ENCODE measurements at regions not wholly inside any gene's neighbourhood (a gene's known extent, or its start where the extent isn't known, plus 50 kb on each side); places are given as distances from the start of the nearest gene placed in this dataset.

GRCh38 chr1:189859385-189859977 lies 618.2 kb downstream of the BRINP3 start:
- ATAC-seq = no peak
- TF ChIP-seq ZNF8 (CRISPR knock-in tag; IDR thresholded peaks at IDR 0.05) (no peak), ZNF565 (CRISPR knock-in tag; conservative IDR thresholded peaks at IDR 0.05; ENCODE audit: low read depth) (no peak)

- no peak for ATAC-seq
- no peak for TF ChIP-seq ZFP3 (CRISPR knock-in tag; IDR thresholded peaks at IDR 0.05)
- no peak for TF ChIP-seq CSDC2 (CRISPR knock-in tag; IDR thresholded peaks at IDR 0.05)
These were observed 611.1 kb downstream of the BRINP3 start for GRCh38 chr1:189866606-189867005.

- TF ChIP-seq ZFP30 (CRISPR knock-in tag; IDR thresholded peaks at IDR 0.05) (no peak), ZNF565 (CRISPR knock-in tag; conservative IDR thresholded peaks at IDR 0.05; ENCODE audit: low read depth) (no peak), CSDC2 (CRISPR knock-in tag; IDR thresholded peaks at IDR 0.05) (no peak), SNAI2 (CRISPR knock-in tag; IDR thresholded peaks at IDR 0.05) (no peak)
- no peak for ATAC-seq
These were observed 609.6 kb downstream of the BRINP3 start for GRCh38 chr1:189868021-189868420.

- no peak for ATAC-seq
- no peak for TF ChIP-seq ZNF565 (CRISPR knock-in tag; conservative IDR thresholded peaks at IDR 0.05; ENCODE audit: low read depth)
- TF ChIP-seq RARB (CRISPR knock-in tag; IDR thresholded peaks at IDR 0.05) = no peak
- TF ChIP-seq ARNTL (CRISPR knock-in tag; IDR thresholded peaks at IDR 0.05; ENCODE audit: borderline replicate concordance, low read depth) = no peak
- TF ChIP-seq ZC3H10 (CRISPR knock-in tag; IDR thresholded peaks at IDR 0.05) = no peak
- no peak for TF ChIP-seq TSHZ2 (CRISPR knock-in tag; IDR thresholded peaks at IDR 0.05)
- TF ChIP-seq, protein P1, sequence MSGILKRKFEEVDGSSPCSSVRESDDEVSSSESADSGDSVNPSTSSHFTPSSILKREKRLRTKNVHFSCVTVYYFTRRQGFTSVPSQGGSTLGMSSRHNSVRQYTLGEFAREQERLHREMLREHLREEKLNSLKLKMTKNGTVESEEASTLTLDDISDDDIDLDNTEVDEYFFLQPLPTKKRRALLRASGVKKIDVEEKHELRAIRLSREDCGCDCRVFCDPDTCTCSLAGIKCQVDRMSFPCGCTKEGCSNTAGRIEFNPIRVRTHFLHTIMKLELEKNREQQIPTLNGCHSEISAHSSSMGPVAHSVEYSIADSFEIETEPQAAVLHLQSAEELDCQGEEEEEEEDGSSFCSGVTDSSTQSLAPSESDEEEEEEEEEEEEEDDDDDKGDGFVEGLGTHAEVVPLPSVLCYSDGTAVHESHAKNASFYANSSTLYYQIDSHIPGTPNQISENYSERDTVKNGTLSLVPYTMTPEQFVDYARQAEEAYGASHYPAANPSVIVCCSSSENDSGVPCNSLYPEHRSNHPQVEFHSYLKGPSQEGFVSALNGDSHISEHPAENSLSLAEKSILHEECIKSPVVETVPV (CRISPR knock-in tag; IDR thresholded peaks at IDR 0.05) = no peak
- no peak for TF ChIP-seq ZFP30 (CRISPR knock-in tag; IDR thresholded peaks at IDR 0.05)
- TF ChIP-seq SNAI2 (CRISPR knock-in tag; IDR thresholded peaks at IDR 0.05) = no peak
- TF ChIP-seq BACH2 (CRISPR knock-in tag; IDR thresholded peaks at IDR 0.05; ENCODE audit: borderline replicate concordance) = no peak
- TF ChIP-seq PPARA (CRISPR knock-in tag; IDR thresholded peaks at IDR 0.05; ENCODE audit: borderline replicate concordance) = no peak
- no peak for TF ChIP-seq CSDC2 (CRISPR knock-in tag; IDR thresholded peaks at IDR 0.05)
- TF ChIP-seq, protein P2, sequence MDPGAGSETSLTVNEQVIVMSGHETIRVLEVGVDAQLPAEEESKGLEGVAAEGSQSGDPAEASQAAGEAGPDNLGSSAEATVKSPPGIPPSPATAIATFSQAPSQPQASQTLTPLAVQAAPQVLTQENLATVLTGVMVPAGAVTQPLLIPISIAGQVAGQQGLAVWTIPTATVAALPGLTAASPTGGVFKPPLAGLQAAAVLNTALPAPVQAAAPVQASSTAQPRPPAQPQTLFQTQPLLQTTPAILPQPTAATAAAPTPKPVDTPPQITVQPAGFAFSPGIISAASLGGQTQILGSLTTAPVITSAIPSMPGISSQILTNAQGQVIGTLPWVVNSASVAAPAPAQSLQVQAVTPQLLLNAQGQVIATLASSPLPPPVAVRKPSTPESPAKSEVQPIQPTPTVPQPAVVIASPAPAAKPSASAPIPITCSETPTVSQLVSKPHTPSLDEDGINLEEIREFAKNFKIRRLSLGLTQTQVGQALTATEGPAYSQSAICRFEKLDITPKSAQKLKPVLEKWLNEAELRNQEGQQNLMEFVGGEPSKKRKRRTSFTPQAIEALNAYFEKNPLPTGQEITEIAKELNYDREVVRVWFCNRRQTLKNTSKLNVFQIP (CRISPR knock-in tag; IDR thresholded peaks at IDR 0.05; ENCODE audit: borderline replicate concordance, low read depth) = no peak
- TF ChIP-seq TCF4 (CRISPR knock-in tag; IDR thresholded peaks at IDR 0.05; ENCODE audit: borderline replicate concordance) = no peak
- TF ChIP-seq ZNF70 (CRISPR knock-in tag; IDR thresholded peaks at IDR 0.05) = no peak
- no peak for TF ChIP-seq ZNF8 (CRISPR knock-in tag; IDR thresholded peaks at IDR 0.05)
- TF ChIP-seq PATZ1 (CRISPR knock-in tag; IDR thresholded peaks at IDR 0.05; ENCODE audit: borderline replicate concordance) = no peak
These were observed 602.8 kb downstream of the BRINP3 start for GRCh38 chr1:189874715-189875435.

GRCh38 chr1:189880135-189880534 lies 597.5 kb downstream of the BRINP3 start:
- peak; percentile 68; the same call in 2 of the 3 replicates for ATAC-seq
- TF ChIP-seq ZFP3 (CRISPR knock-in tag; IDR thresholded peaks at IDR 0.05) (no peak), ISL1 (CRISPR knock-in tag; IDR thresholded peaks at IDR 0.05) (peak; percentile 97), ZNF8 (CRISPR knock-in tag; IDR thresholded peaks at IDR 0.05) (no peak), OSR1 (CRISPR knock-in tag; IDR thresholded peaks at IDR 0.05) (no peak), RARB (CRISPR knock-in tag; IDR thresholded peaks at IDR 0.05) (no peak), ZNF565 (CRISPR knock-in tag; conservative IDR thresholded peaks at IDR 0.05; ENCODE audit: low read depth) (no peak), GLIS3 (CRISPR knock-in tag; IDR thresholded peaks at IDR 0.05) (no peak)

Data from SK-N-SH treated with all-trans-retinoic acid at 6 μM for 48 hours (cell line).